ENCODE measurements at regions not wholly inside any gene's neighbourhood (a gene's known extent, or its start where the extent isn't known, plus 50 kb on each side); places are given as distances from the start of the nearest gene placed in this dataset.

DNA sequence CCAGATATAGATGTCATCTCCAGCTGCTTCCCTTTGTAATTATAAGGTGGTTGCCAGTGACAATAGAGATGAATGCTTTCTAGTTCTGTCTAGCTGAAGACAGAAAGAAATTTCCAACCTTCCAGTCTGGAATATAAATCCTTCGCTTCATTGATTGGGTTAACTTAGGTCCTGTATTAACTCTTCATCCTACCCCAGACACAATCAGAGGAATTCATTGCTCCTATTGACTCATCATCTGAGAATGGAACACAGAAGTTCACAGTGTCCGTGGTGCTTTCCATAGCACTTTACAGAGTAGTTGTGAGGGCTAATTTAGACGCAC lies 241.4 kb downstream of the NFKBIZ start:
- TF ChIP-seq NR2F2 (IDR thresholded peaks at IDR 0.05) (no peak), SP1 (IDR thresholded peaks at IDR 0.05) (no peak), RXRA (IDR thresholded peaks at IDR 0.05) (no peak), GABPA (IDR thresholded peaks at IDR 0.05 in 1 of 2, conservative IDR thresholded peaks at IDR 0.05 in 1 of 2) (no peak), TAF1 (conservative IDR thresholded peaks at IDR 0.05) (no peak)
- TF ChIP-seq, protein P1, sequence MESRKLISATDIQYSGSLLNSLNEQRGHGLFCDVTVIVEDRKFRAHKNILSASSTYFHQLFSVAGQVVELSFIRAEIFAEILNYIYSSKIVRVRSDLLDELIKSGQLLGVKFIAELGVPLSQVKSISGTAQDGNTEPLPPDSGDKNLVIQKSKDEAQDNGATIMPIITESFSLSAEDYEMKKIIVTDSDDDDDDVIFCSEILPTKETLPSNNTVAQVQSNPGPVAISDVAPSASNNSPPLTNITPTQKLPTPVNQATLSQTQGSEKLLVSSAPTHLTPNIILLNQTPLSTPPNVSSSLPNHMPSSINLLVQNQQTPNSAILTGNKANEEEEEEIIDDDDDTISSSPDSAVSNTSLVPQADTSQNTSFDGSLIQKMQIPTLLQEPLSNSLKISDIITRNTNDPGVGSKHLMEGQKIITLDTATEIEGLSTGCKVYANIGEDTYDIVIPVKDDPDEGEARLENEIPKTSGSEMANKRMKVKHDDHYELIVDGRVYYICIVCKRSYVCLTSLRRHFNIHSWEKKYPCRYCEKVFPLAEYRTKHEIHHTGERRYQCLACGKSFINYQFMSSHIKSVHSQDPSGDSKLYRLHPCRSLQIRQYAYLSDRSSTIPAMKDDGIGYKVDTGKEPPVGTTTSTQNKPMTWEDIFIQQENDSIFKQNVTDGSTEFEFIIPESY (IDR thresholded peaks at IDR 0.05): no peak
- TF ChIP-seq, protein P2, sequence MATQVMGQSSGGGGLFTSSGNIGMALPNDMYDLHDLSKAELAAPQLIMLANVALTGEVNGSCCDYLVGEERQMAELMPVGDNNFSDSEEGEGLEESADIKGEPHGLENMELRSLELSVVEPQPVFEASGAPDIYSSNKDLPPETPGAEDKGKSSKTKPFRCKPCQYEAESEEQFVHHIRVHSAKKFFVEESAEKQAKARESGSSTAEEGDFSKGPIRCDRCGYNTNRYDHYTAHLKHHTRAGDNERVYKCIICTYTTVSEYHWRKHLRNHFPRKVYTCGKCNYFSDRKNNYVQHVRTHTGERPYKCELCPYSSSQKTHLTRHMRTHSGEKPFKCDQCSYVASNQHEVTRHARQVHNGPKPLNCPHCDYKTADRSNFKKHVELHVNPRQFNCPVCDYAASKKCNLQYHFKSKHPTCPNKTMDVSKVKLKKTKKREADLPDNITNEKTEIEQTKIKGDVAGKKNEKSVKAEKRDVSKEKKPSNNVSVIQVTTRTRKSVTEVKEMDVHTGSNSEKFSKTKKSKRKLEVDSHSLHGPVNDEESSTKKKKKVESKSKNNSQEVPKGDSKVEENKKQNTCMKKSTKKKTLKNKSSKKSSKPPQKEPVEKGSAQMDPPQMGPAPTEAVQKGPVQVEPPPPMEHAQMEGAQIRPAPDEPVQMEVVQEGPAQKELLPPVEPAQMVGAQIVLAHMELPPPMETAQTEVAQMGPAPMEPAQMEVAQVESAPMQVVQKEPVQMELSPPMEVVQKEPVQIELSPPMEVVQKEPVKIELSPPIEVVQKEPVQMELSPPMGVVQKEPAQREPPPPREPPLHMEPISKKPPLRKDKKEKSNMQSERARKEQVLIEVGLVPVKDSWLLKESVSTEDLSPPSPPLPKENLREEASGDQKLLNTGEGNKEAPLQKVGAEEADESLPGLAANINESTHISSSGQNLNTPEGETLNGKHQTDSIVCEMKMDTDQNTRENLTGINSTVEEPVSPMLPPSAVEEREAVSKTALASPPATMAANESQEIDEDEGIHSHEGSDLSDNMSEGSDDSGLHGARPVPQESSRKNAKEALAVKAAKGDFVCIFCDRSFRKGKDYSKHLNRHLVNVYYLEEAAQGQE (IDR thresholded peaks at IDR 0.05): no peak
- TF ChIP-seq, protein P3, sequence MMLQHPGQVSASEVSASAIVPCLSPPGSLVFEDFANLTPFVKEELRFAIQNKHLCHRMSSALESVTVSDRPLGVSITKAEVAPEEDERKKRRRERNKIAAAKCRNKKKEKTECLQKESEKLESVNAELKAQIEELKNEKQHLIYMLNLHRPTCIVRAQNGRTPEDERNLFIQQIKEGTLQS (IDR thresholded peaks at IDR 0.05): no peak
- TF ChIP-seq, protein P4, sequence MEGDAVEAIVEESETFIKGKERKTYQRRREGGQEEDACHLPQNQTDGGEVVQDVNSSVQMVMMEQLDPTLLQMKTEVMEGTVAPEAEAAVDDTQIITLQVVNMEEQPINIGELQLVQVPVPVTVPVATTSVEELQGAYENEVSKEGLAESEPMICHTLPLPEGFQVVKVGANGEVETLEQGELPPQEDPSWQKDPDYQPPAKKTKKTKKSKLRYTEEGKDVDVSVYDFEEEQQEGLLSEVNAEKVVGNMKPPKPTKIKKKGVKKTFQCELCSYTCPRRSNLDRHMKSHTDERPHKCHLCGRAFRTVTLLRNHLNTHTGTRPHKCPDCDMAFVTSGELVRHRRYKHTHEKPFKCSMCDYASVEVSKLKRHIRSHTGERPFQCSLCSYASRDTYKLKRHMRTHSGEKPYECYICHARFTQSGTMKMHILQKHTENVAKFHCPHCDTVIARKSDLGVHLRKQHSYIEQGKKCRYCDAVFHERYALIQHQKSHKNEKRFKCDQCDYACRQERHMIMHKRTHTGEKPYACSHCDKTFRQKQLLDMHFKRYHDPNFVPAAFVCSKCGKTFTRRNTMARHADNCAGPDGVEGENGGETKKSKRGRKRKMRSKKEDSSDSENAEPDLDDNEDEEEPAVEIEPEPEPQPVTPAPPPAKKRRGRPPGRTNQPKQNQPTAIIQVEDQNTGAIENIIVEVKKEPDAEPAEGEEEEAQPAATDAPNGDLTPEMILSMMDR (IDR thresholded peaks at IDR 0.05; ENCODE audit: low read depth, low read length, missing input control): no peak
- TF ChIP-seq, protein P5, sequence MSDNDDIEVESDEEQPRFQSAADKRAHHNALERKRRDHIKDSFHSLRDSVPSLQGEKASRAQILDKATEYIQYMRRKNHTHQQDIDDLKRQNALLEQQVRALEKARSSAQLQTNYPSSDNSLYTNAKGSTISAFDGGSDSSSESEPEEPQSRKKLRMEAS (IDR thresholded peaks at IDR 0.05): no peak
- Histone ChIP-seq H3K36me3 (ENCODE audit: control insufficient read depth in 4 of 4, insufficient read depth in 3 of 4, low read depth in 1 of 4, low read length in 3 of 4) (no peaks in the 10 kb centered on the region), H3K27ac (ENCODE audit: low read depth in 1 of 2, low read length in 2 of 2) (no peak overlapping the region), H3K9ac (ENCODE audit: low read depth in 1 of 2, low read length in 2 of 2) (no peak overlapping the region), H3K27me3 (ENCODE audit: control insufficient read depth in 4 of 4, insufficient read depth in 4 of 4, low read length in 3 of 4) (no peaks in the 10 kb centered on the region), H3K4me1 (ENCODE audit: control insufficient read depth in 4 of 4, insufficient read depth in 4 of 4, low read length in 3 of 4) (no peaks in the 10 kb centered on the region), H3K4me3 (ENCODE audit: low read depth in 1 of 3, low read length in 3 of 3) (no peak overlapping the region), H3K9me3 (ENCODE audit: control insufficient read depth in 4 of 4, low read length in 3 of 4) (no peaks in the 10 kb centered on the region)
- no peak for DNase-seq (ENCODE audit: low spot score)
- WGBS: 94% methylated on average over 3 of the region's 3 CpGs

DNA sequence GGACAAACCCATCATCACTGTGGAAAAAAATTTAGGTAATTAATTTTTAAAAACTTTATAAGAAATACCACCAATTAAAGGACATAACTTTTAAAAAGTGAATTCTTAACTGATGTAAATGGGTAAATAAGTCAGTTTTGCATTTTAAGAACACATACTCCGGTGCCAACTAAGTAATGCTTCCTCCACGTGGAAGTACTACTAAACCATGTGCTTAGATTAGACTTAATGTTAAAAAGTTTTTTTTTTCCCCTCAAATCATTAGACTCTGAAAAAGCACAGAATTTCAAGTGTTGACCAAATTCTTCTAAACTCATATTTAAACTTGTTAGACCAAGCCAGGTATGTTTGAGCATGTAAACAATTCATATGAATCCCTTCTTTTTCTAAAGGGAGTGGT lies 242.0 kb downstream of the NFKBIZ start:
- TF ChIP-seq HNF4G (IDR thresholded peaks at IDR 0.05): no peak
- 95% methylated on average over 2 of the region's 2 CpGs for WGBS
- H3K4me1 ChIP-seq (ENCODE audit: control insufficient read depth in 4 of 4, insufficient read depth in 4 of 4, low read length in 3 of 4): no peaks in the 10 kb centered on the region

More for the DNA sequence above, 242.0 kb downstream of the NFKBIZ start:
- Histone ChIP-seq H3K27ac (ENCODE audit: low read depth in 1 of 2, low read length in 2 of 2) (no peak overlapping the region), H3K9me3 (ENCODE audit: control insufficient read depth in 4 of 4, low read length in 3 of 4) (no peaks in the 10 kb centered on the region), H3K4me3 (ENCODE audit: low read depth in 1 of 3, low read length in 3 of 3) (no peak overlapping the region), H3K36me3 (ENCODE audit: control insufficient read depth in 4 of 4, insufficient read depth in 3 of 4, low read depth in 1 of 4, low read length in 3 of 4) (no peaks in the 10 kb centered on the region), H3K27me3 (ENCODE audit: control insufficient read depth in 4 of 4, insufficient read depth in 4 of 4, low read length in 3 of 4) (no peaks in the 10 kb centered on the region), H3K9ac (ENCODE audit: low read depth in 1 of 2, low read length in 2 of 2) (no peak overlapping the region)
- DNase-seq (ENCODE audit: low spot score): no peak
